ENCODE measurements at regions not wholly inside any gene's neighbourhood (a gene's known extent, or its start where the extent isn't known, plus 50 kb on each side); places are given as distances from the start of the nearest gene placed in this dataset.

DNA sequence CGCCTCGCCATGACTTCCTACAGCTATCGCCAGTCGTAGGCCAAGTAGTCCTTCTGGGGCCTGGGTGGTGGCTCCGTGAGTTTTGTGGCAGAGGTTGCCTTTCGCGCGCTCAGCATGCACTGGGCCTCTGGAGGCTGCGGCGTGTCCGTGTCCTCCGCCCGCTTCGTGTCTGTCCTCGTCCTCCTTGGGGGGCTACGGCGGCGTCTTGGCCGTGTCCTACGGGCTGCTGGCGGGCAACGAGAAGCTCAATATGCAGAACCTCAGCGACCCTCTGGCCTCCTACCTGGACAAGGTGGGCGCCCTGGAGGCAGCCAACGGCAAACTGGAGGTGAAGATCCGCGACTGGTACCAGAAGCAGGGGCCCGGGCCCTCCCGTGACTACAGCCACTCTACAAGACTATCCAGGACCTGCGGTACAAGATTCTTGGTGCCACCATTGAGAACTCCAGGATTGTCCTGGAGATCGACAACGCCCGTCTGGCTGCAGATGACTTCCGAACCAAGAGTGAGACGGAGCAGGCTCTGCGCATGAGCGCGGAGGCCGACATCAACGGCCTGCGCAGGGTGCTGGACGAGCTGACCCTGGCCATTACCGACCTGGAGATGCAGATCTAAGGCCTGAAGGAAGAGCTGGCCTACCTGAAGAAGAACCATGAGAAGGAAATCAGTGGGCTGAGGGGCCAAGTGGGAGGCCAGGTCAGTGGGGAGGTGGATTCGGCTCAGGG, 296.3 kb downstream of the OGFRL1 start:
- TF ChIP-seq, protein P1, sequence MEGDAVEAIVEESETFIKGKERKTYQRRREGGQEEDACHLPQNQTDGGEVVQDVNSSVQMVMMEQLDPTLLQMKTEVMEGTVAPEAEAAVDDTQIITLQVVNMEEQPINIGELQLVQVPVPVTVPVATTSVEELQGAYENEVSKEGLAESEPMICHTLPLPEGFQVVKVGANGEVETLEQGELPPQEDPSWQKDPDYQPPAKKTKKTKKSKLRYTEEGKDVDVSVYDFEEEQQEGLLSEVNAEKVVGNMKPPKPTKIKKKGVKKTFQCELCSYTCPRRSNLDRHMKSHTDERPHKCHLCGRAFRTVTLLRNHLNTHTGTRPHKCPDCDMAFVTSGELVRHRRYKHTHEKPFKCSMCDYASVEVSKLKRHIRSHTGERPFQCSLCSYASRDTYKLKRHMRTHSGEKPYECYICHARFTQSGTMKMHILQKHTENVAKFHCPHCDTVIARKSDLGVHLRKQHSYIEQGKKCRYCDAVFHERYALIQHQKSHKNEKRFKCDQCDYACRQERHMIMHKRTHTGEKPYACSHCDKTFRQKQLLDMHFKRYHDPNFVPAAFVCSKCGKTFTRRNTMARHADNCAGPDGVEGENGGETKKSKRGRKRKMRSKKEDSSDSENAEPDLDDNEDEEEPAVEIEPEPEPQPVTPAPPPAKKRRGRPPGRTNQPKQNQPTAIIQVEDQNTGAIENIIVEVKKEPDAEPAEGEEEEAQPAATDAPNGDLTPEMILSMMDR (IDR thresholded peaks at IDR 0.05) = no peak
- TF ChIP-seq EZH2 (IDR thresholded peaks at IDR 0.05) (no peak), EZH2phosphoT487 (IDR thresholded peaks at IDR 0.05) (no peak)

All from neural progenitor cell (in vitro differentiated cells).